Ishikawa (cell line): ENCODE measurements at regions not wholly inside any gene's neighbourhood (a gene's known extent, or its start where the extent isn't known, plus 50 kb on each side); places are given as distances from the start of the nearest gene placed in this dataset.

Experiments used
- CEBPB ChIP-seq: IDR thresholded peaks from 2 replicates; pipeline ENCODE4 v1.6.1; 2012
- CREB1 ChIP-seq: IDR thresholded peaks from 2 replicates; pipeline ENCODE4 v1.6.1; 2012; ENCODE audit warnings: low read depth
- EGR1 ChIP-seq: IDR thresholded peaks from 2 replicates; pipeline ENCODE4 v1.6.1; 2012
- EP300 ChIP-seq: IDR thresholded peaks from 2 replicates; pipeline ENCODE4 v1.6.1; 2012; ENCODE audit warnings: borderline replicate concordance
- FOXM1 ChIP-seq: IDR thresholded peaks from 2 replicates; pipeline ENCODE4 v1.6.1; 2012; ENCODE audit warnings: low read depth, borderline replicate concordance
- NFIC ChIP-seq: IDR thresholded peaks from 2 replicates; pipeline ENCODE4 v1.6.1; 2012
- RAD21 ChIP-seq: IDR thresholded peaks from 2 replicates; pipeline ENCODE4 v1.6.1; 2012; ENCODE audit warnings: low read depth
- TAF1 ChIP-seq: IDR thresholded peaks from 2 replicates; pipeline ENCODE4 v1.6.1; 2012; ENCODE audit warnings: low read depth, mild to moderate bottlenecking
- TCF12 ChIP-seq: IDR thresholded peaks from 2 replicates; pipeline ENCODE4 v1.6.1; 2012; ENCODE audit warnings: low read depth
- TEAD4 ChIP-seq: IDR thresholded peaks from 2 replicates; pipeline ENCODE4 v1.6.1; 2012
- YY1 ChIP-seq: IDR thresholded peaks from 2 replicates; pipeline ENCODE4 v1.6.1; 2012; ENCODE audit warnings: low read depth
- ZBTB7A ChIP-seq: IDR thresholded peaks from 2 replicates; pipeline ENCODE4 v1.6.1; 2012; ENCODE audit warnings: low read depth
- TF ChIP-seq, protein P1 (sequence below): IDR thresholded peaks from 2 replicates; pipeline ENCODE4 v1.6.1; 2012; ENCODE audit warnings: low read depth, mild to moderate bottlenecking
- TF ChIP-seq, protein P2 (sequence below): IDR thresholded peaks from 2 replicates; pipeline ENCODE4 v1.6.1; 2012

DNA sequence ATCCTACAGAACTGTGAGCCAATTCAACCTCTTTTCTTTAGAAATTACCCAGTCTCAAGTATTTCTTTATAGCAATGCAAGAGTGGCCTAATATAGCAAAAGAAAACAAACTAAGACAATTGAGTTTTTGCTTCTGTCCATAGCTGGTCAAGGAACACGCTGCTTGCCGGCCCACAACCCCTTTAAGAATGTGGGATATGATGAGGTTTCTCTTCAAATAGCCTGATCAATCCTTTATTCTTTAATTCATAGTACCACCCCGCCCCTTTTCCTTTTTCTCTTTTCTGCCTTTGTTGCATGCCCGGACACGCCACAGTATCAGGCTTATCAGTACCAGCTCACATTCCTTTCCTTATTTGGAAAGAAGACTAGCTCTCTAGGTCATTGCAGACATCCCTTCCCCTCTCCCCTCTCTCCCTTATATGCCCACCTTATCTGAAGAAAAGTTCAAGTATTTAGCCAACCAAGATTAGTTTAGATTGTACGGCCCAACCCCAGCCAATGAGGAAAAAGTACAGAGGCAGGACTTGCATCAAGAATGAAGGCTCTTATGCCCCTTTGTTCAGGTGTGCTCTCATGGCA, 404.5 kb downstream of the OCA2 start:
- TF ChIP-seq, protein P1, sequence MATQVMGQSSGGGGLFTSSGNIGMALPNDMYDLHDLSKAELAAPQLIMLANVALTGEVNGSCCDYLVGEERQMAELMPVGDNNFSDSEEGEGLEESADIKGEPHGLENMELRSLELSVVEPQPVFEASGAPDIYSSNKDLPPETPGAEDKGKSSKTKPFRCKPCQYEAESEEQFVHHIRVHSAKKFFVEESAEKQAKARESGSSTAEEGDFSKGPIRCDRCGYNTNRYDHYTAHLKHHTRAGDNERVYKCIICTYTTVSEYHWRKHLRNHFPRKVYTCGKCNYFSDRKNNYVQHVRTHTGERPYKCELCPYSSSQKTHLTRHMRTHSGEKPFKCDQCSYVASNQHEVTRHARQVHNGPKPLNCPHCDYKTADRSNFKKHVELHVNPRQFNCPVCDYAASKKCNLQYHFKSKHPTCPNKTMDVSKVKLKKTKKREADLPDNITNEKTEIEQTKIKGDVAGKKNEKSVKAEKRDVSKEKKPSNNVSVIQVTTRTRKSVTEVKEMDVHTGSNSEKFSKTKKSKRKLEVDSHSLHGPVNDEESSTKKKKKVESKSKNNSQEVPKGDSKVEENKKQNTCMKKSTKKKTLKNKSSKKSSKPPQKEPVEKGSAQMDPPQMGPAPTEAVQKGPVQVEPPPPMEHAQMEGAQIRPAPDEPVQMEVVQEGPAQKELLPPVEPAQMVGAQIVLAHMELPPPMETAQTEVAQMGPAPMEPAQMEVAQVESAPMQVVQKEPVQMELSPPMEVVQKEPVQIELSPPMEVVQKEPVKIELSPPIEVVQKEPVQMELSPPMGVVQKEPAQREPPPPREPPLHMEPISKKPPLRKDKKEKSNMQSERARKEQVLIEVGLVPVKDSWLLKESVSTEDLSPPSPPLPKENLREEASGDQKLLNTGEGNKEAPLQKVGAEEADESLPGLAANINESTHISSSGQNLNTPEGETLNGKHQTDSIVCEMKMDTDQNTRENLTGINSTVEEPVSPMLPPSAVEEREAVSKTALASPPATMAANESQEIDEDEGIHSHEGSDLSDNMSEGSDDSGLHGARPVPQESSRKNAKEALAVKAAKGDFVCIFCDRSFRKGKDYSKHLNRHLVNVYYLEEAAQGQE: no peak
- no peak for TF ChIP-seq NFIC
- no peak for TF ChIP-seq ZBTB7A
- TF ChIP-seq TAF1: no peak
- TF ChIP-seq, protein P2, sequence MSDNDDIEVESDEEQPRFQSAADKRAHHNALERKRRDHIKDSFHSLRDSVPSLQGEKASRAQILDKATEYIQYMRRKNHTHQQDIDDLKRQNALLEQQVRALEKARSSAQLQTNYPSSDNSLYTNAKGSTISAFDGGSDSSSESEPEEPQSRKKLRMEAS: no peak
- no peak for TF ChIP-seq RAD21
- TF ChIP-seq EP300: no peak
- no peak for TF ChIP-seq TEAD4
- no peak for TF ChIP-seq EGR1
- no peak for TF ChIP-seq CEBPB
- no peak for TF ChIP-seq CREB1
- TF ChIP-seq YY1: no peak
- TF ChIP-seq TCF12: no peak
- no peak for TF ChIP-seq FOXM1
